Endothelial cell of umbilical vein (primary cell): ENCODE measurements at regions not wholly inside any gene's neighbourhood (a gene's known extent, or its start where the extent isn't known, plus 50 kb on each side); places are given as distances from the start of the nearest gene placed in this dataset.

Experiments used
- CTCF ChIP-seq, 2 donors: IDR thresholded peaks; 1 replicate in 1 of 2; 2 replicates in 1 of 2; pipeline ENCODE4 v1.5.1; 2011; ENCODE audit warnings: low read length in 2 of 2, mild to moderate bottlenecking in 2 of 2, moderate library complexity in 2 of 2, control low read depth in 1 of 2, inconsistent platforms in 1 of 2, low read depth in 1 of 2; ENCODE audit not compliant: insufficient read depth in 1 of 2; ENCODE audit errors: extremely low read depth in 1 of 2
- EZH2 ChIP-seq: IDR thresholded peaks from 2 replicates; pipeline ENCODE4 v1.6.1; 2012; ENCODE audit warnings: borderline replicate concordance, low read depth, mild to moderate bottlenecking, moderate library complexity, low read length, inconsistent platforms; ENCODE audit not compliant: severe bottlenecking
- GATA2 ChIP-seq: IDR thresholded peaks from 2 replicates; pipeline ENCODE4 v1.7.0; 2011; ENCODE audit warnings: low read depth, mild to moderate bottlenecking, moderate library complexity, mixed read lengths, low read length; ENCODE audit not compliant: insufficient read length, insufficient read depth
- MYC ChIP-seq: IDR thresholded peaks from one replicate; pipeline ENCODE4 v1.6.1; 2011; ENCODE audit warnings: mild to moderate bottlenecking, low read depth, low read length
- POLR2A ChIP-seq: IDR thresholded peaks from 2 replicates; pipeline ENCODE4 v1.6.1; 2012; ENCODE audit warnings: low read depth, mild to moderate bottlenecking, control low read depth, low read length
- POLR2AphosphoS5 ChIP-seq: IDR thresholded peaks from 2 replicates; pipeline ENCODE4 v1.6.1; 2012; ENCODE audit warnings: low read depth, mild to moderate bottlenecking, control low read depth, low read length, moderate library complexity; ENCODE audit not compliant: insufficient read depth
- TF ChIP-seq, protein P1 (sequence below): IDR thresholded peaks from 2 replicates; pipeline ENCODE4 v1.6.1; 2011; ENCODE audit not compliant: insufficient read depth, insufficient read length

GRCh38 chr2:64251497-64252250 lies 107.5 kb upstream of the PELI1 start:
- TF ChIP-seq POLR2AphosphoS5: no peak
- TF ChIP-seq CTCF (IDR thresholded peaks at IDR 0.05; ENCODE audit: extremely low read depth in 1 of 2, insufficient read depth in 1 of 2, low read depth in 1 of 2, low read length in 2 of 2): no peak
- TF ChIP-seq POLR2A: no peak
- TF ChIP-seq EZH2: no peak
- no peak for TF ChIP-seq MYC
- TF ChIP-seq, protein P1, sequence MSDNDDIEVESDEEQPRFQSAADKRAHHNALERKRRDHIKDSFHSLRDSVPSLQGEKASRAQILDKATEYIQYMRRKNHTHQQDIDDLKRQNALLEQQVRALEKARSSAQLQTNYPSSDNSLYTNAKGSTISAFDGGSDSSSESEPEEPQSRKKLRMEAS: no peak
- no peak for TF ChIP-seq GATA2
